IMR-90 (cell line): ENCODE measurements at regions not wholly inside any gene's neighbourhood (a gene's known extent, or its start where the extent isn't known, plus 50 kb on each side); places are given as distances from the start of the nearest gene placed in this dataset.

ENCODE experiments used
- ATAC-seq: fragments of 200-7000 bp; cut with Tn5 transposase; 2 replicates; pipeline ENCODE4 v1.9.1; 2020; ENCODE audit warnings: low read depth, mild to moderate bottlenecking, moderate library complexity
- BruUV-seq: library from RNA; stranded (reverse); fragments of 400-500 nt; replicated peaks from 2 replicates; lab custom pipeline; 2021; lab: Mats Ljungman, UMichigan
- CTCF ChIA-PET: fragments of 300-600 bp; formaldehyde crosslinking; extraction: SDS; loops from one replicate; lab custom pipeline; 2021; ENCODE audit warnings: antibody characterized with exemption; lab: Yijun Ruan, JAX
- POLR2A ChIA-PET: fragments of 300-600 bp; sonication (Branson Sonifier 250); formaldehyde crosslinking; loops from one replicate; lab custom pipeline; 2022; ENCODE audit warnings: antibody characterized with exemption; ENCODE audit not compliant: unreplicated experiment; lab: Charles Lee
- DNase-seq: peaks from one replicate; pipeline ENCODE4 v3.0.0; 2013
- H2AFZ ChIP-seq: replicated peaks from 2 replicates; pipeline ENCODE3; 2013; ENCODE audit warnings: low read length, mild to moderate bottlenecking; ENCODE audit not compliant: poor library complexity
- H2AK5ac ChIP-seq: 2 replicates; pipeline ENCODE4 v1.6.1; 2013; ENCODE audit warnings: low read depth, low read length, inconsistent platforms
- H2AK9ac ChIP-seq: replicated peaks from 2 replicates; pipeline ENCODE3; 2013; ENCODE audit warnings: mild to moderate bottlenecking, low read depth, low read length, moderate library complexity; ENCODE audit not compliant: poor library complexity
- H2BK120ac ChIP-seq: 2 replicates; pipeline ENCODE4 v1.6.1; 2013; ENCODE audit warnings: low read depth, low read length, inconsistent platforms
- H2BK15ac ChIP-seq: 3 replicates; pipeline ENCODE4 v1.6.1; 2013; ENCODE audit warnings: low read depth, low read length, inconsistent platforms
- H2BK20ac ChIP-seq: 2 replicates; pipeline ENCODE4 v1.6.1; 2013; ENCODE audit warnings: low read depth, mild to moderate bottlenecking, inconsistent platforms, low read length, moderate library complexity
- H2BK5ac ChIP-seq: 2 replicates; pipeline ENCODE4 v1.6.1; 2013; ENCODE audit warnings: mild to moderate bottlenecking, low read depth, low read length, inconsistent platforms; ENCODE audit not compliant: poor library complexity, severe bottlenecking
- H3K14ac ChIP-seq: replicated peaks from 2 replicates; pipeline ENCODE4 v1.6.1; 2013; ENCODE audit warnings: low read depth, low read length, inconsistent platforms
- H3K18ac ChIP-seq: 2 replicates; pipeline ENCODE4 v1.6.1; 2013; ENCODE audit warnings: low read depth, low read length, control low read depth
- H3K23ac ChIP-seq: 2 replicates; pipeline ENCODE4 v1.6.1; 2013; ENCODE audit warnings: low read depth, low read length, inconsistent platforms
- H3K27ac ChIP-seq: 2 replicates; pipeline ENCODE4 v1.5.1; 2013; ENCODE audit warnings: mild to moderate bottlenecking, control low read depth, low read length; ENCODE audit not compliant: insufficient read depth
- H3K27me3 ChIP-seq: 2 replicates; pipeline ENCODE4 v1.6.1; 2013; ENCODE audit warnings: low read length; ENCODE audit not compliant: control insufficient read depth, insufficient read depth
- H3K36me3 ChIP-seq: 2 replicates; pipeline ENCODE4 v1.6.1; 2013; ENCODE audit warnings: low read length, mixed read lengths; ENCODE audit not compliant: control insufficient read depth, insufficient read depth
- H3K4ac ChIP-seq: 2 replicates; pipeline ENCODE4 v1.6.1; 2013; ENCODE audit warnings: low read depth, low read length, inconsistent platforms
- H3K4me1 ChIP-seq: 2 replicates; pipeline ENCODE4 v1.6.1; 2013; ENCODE audit warnings: low read length, mixed read lengths; ENCODE audit not compliant: control insufficient read depth, insufficient read depth
- H3K4me2 ChIP-seq: 2 replicates; pipeline ENCODE4 v1.6.1; 2013; ENCODE audit warnings: low read depth, mild to moderate bottlenecking, control low read depth, low read length, moderate library complexity
- H3K4me3 ChIP-seq: 2 replicates; pipeline ENCODE4 v1.5.1; 2013; ENCODE audit warnings: low read depth, mild to moderate bottlenecking, control low read depth, low read length, moderate library complexity; ENCODE audit not compliant: insufficient read depth
- H3K56ac ChIP-seq: 2 replicates; pipeline ENCODE4 v1.6.1; 2013; ENCODE audit warnings: low read length, inconsistent platforms; ENCODE audit not compliant: insufficient read depth; ENCODE audit errors: extremely low read depth
- H3K79me1 ChIP-seq, 2 experiments: 2 replicates each; pipeline ENCODE4 v1.6.1; 2013; ENCODE audit warnings: low read length in 2 of 2, inconsistent platforms in 1 of 2, low read depth in 1 of 2
- H3K9ac ChIP-seq: 2 replicates; pipeline ENCODE4 v1.6.1; 2013; ENCODE audit warnings: low read depth, low read length, control low read depth
- H3K9me1 ChIP-seq: 2 replicates; pipeline ENCODE4 v1.6.1; 2013; ENCODE audit warnings: low read length, inconsistent platforms; ENCODE audit not compliant: insufficient read depth
- H3K9me3 ChIP-seq: 2 replicates; pipeline ENCODE4 v1.6.1; 2013; ENCODE audit warnings: low read length; ENCODE audit not compliant: control insufficient read depth, insufficient read depth
- H4K20me1 ChIP-seq: 2 replicates; pipeline ENCODE4 v1.6.1; 2013; ENCODE audit warnings: low read length, inconsistent platforms; ENCODE audit not compliant: insufficient read depth
- H4K5ac ChIP-seq: 2 replicates; pipeline ENCODE4 v1.6.1; 2013; ENCODE audit warnings: mild to moderate bottlenecking, low read depth, low read length, control low read depth
- H4K8ac ChIP-seq, 2 experiments: 2 replicates each; pipeline ENCODE4 v1.6.1; 2013; ENCODE audit warnings: low read depth in 2 of 2, low read length in 2 of 2, control low read depth in 1 of 2, inconsistent platforms in 1 of 2
- H4K91ac ChIP-seq: 2 replicates; pipeline ENCODE4 v1.6.1; 2013; ENCODE audit warnings: low read depth, low read length, inconsistent platforms; ENCODE audit not compliant: insufficient read depth
- BHLHE40 ChIP-seq: fragments of 150-350 bp; IDR thresholded peaks from 2 replicates; pipeline ENCODE4 v1.6.1; 2016; ENCODE audit warnings: mild to moderate bottlenecking, low read depth, low read length
- CEBPB ChIP-seq: IDR thresholded peaks from 2 replicates; pipeline ENCODE4 v1.6.1; 2012; ENCODE audit warnings: low read depth, low read length, improper control_type of control experiment
- CHD1 ChIP-seq: IDR thresholded peaks from 2 replicates; pipeline ENCODE4 v1.6.1; 2012; ENCODE audit warnings: low read depth, low read length, improper control_type of control experiment
- CTCF ChIP-seq: conservative IDR thresholded peaks from 2 replicates; pipeline ENCODE4 v1.5.1; 2012; ENCODE audit warnings: mild to moderate bottlenecking, low read depth, low read length, improper control_type of control experiment
- ELK1 ChIP-seq: fragments of 150-350 bp; IDR thresholded peaks from 2 replicates; pipeline ENCODE4 v1.6.1; 2016; ENCODE audit warnings: low read depth, mild to moderate bottlenecking, low read length, moderate library complexity, borderline replicate concordance
- FOS ChIP-seq: fragments of 150-350 bp; IDR thresholded peaks from 2 replicates; pipeline ENCODE4 v1.6.1; 2016; ENCODE audit warnings: low read depth, low read length
- MAFK ChIP-seq: IDR thresholded peaks from 2 replicates; pipeline ENCODE4 v1.6.1; 2012; ENCODE audit warnings: low read depth, low read length, improper control_type of control experiment
- MAZ ChIP-seq: IDR thresholded peaks from 2 replicates; pipeline ENCODE4 v1.6.1; 2012; ENCODE audit warnings: low read depth, mild to moderate bottlenecking, low read length, improper control_type of control experiment, moderate library complexity, borderline replicate concordance
- MXI1 ChIP-seq: IDR thresholded peaks from 2 replicates; pipeline ENCODE4 v1.6.1; 2012; ENCODE audit warnings: low read depth, mild to moderate bottlenecking, low read length, moderate library complexity, borderline replicate concordance
- NFE2L2 ChIP-seq: fragments of 150-350 bp; IDR thresholded peaks from 2 replicates; pipeline ENCODE4 v1.6.1; 2016; ENCODE audit warnings: low read depth, mild to moderate bottlenecking, low read length
- POLR2A ChIP-seq: IDR thresholded peaks from 2 replicates; pipeline ENCODE4 v1.6.1; 2012; ENCODE audit warnings: mild to moderate bottlenecking, low read depth, low read length
- RAD21 ChIP-seq: IDR thresholded peaks from 2 replicates; pipeline ENCODE4 v1.6.1; 2012; ENCODE audit warnings: low read length, improper control_type of control experiment
- RCOR1 ChIP-seq: IDR thresholded peaks from 2 replicates; pipeline ENCODE4 v1.6.1; 2012; ENCODE audit warnings: mild to moderate bottlenecking, low read length, improper control_type of control experiment; ENCODE audit not compliant: insufficient replicate concordance
- RFX5 ChIP-seq: IDR thresholded peaks from 2 replicates; pipeline ENCODE4 v1.8.0; 2012; ENCODE audit warnings: low read depth, mild to moderate bottlenecking, low read length, moderate library complexity
- SMC3 ChIP-seq: fragments of 150-350 bp; IDR thresholded peaks from 2 replicates; pipeline ENCODE4 v1.6.1; 2016; ENCODE audit warnings: low read depth, mild to moderate bottlenecking, antibody characterized with exemption, low read length, moderate library complexity
- USF2 ChIP-seq: fragments of 150-350 bp; IDR thresholded peaks from 2 replicates; pipeline ENCODE4 v1.6.1; 2017; ENCODE audit warnings: mild to moderate bottlenecking, antibody characterized with exemption, low read length, low read depth
- WGBS, 2 experiments: methylation state at CpG; one replicate each; pipeline versions ENCODE4 v1.1.5 to v1.1.7; 2013; ENCODE audit warnings: missing lambda C conversion rate in 2 of 2; ENCODE audit not compliant: insufficient read length in 1 of 2; ENCODE audit errors: extremely low coverage in 2 of 2; 5-methylcytosine and 5-hydroxymethylcytosine counted together
- dilution Hi-C: fragments of 300-500 bp; cut with HindIII; formaldehyde crosslinking; loops from one replicate; pipeline ENCODE4 v1.14.3; 2018; ENCODE audit warnings: low sequenced_read_pairs; ENCODE audit not compliant: unreplicated experiment
- in situ Hi-C: fragments of 300-500 bp; cut with MboI; formaldehyde crosslinking; loops from 3 replicates; pipeline ENCODE4 v1.14.3; 2019; ENCODE audit warnings: low sequenced_read_pairs, inconsistent platforms, mixed read lengths
- intact Hi-C: fragments of 100-400 bp; cut with micrococcal nuclease; formaldehyde crosslinking; loops from 2 replicates; pipeline ENCODE4 v1.10.0; 2022

GRCh38 chr1:17966341-17966740 is 141.3 kb upstream of the IGSF21 start:
- ATAC-seq: no peak
- in situ Hi-C loops: no loop called here

More at GRCh38 chr1:17966341-17966740, 141.3 kb upstream of the IGSF21 start:
- dilution Hi-C loops: no loop called here
- Histone ChIP-seq H3K56ac (no peak overlapping the region), H3K4ac (no peak overlapping the region), H3K27me3 (no peaks in the 10 kb centered on the region), H3K79me1 (no peaks in the 10 kb centered on the region), H3K4me1 (no peaks in the 10 kb centered on the region), H2BK5ac (no peak overlapping the region), H2BK15ac (no peak overlapping the region), H4K20me1 (no peaks in the 10 kb centered on the region), H3K27ac (no peak overlapping the region), H3K36me3 (no peaks in the 10 kb centered on the region), H3K14ac (no peak overlapping the region), H4K8ac (no peak overlapping the region), H2BK20ac (no peak overlapping the region), H3K9ac (no peak overlapping the region), H2BK120ac (no peak overlapping the region), H2AK9ac (peak overlapping the region; percentile 57), H2AFZ (no peak overlapping the region), H3K9me3 (no peaks in the 10 kb centered on the region), H3K23ac (no peak overlapping the region), H4K91ac (no peak overlapping the region), H3K4me2 (no peak overlapping the region), H3K9me1 (no peaks in the 10 kb centered on the region), H2AK5ac (no peak overlapping the region), H3K18ac (no peak overlapping the region), H4K5ac (no peak overlapping the region), H3K4me3 (no peak overlapping the region)
- 15% methylated on average over 4 of the region's 7 CpGs; no CpG with 5 or more reads in 1 of the 2 experiments for WGBS, 2 experiments
- ChIA-PET POLR2A (no interaction called here), CTCF (no interaction called here)
- no peak for DNase-seq
- no peak for TF ChIP-seq RFX5
- no peak for TF ChIP-seq FOS
- no peak for TF ChIP-seq CHD1
- no peak for TF ChIP-seq USF2
- no peak for TF ChIP-seq ELK1
- no peak for TF ChIP-seq MXI1
- TF ChIP-seq POLR2A: no peak
- TF ChIP-seq CTCF: no peak
- no peak for TF ChIP-seq RAD21
- TF ChIP-seq SMC3: no peak
- TF ChIP-seq MAZ: no peak
- no peak for TF ChIP-seq NFE2L2
- no peak for TF ChIP-seq RCOR1
- no peak for TF ChIP-seq MAFK
- TF ChIP-seq BHLHE40: no peak
- no peak for TF ChIP-seq CEBPB
- intact Hi-C loops: no loop called here
- BruUV-seq: no TSS peak
